A673 (cell line): ENCODE measurements at regions not wholly inside any gene's neighbourhood (a gene's known extent, or its start where the extent isn't known, plus 50 kb on each side); places are given as distances from the start of the nearest gene placed in this dataset.

ENCODE experiments used
- EZH2 ChIP-seq: fragments of 200-600 bp; sonication (generic); IDR thresholded peaks from 2 replicates; pipeline ENCODE4 v1.6.1; 2017; ENCODE audit warnings: borderline replicate concordance, low read depth, mild to moderate bottlenecking, mixed read lengths, antibody characterized with exemption, low read length; ENCODE audit not compliant: poor library complexity, severe bottlenecking
- TF ChIP-seq, protein P1 (sequence below): fragments of 300-800, 200-600 bp; sonication (generic); conservative IDR thresholded peaks from 2 replicates; pipeline ENCODE4 v1.5.1; 2017; ENCODE audit warnings: low read depth, mild to moderate bottlenecking, antibody characterized with exemption, low read length, moderate library complexity, mixed read lengths

DNA sequence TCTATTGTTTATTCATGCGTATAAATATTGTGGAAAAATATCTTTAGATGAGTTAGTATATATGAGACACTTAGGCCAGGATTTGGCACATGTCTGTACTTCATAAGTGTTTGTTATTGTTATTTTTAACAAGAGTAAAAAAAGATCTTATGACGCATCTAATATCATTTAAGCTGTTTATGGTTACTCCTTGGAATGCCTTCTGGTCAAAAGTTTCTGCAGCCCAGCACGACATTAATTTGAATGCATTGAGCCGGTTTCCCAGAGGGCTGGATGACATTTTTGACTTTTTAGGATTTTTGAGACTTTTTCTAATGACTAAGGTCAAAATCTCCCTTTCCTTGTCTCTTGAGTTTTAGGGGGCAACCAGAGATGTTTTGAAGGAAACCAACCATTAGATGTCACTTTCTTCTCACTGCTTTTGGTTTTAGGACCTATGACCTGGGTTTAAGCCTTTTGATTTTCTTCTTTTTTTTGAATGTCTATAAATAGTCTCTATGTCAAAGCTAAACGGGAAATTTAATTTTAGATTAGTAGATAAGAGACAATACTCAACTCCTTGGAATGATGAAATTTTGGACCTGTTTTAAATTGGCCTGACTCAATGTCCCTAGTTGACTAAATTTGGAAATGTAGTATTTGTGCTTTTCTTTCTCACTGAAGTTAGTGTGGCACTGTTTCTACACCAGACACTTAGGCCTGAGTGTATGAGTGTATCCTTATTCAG, 215.5 kb downstream of the AEBP2 start:
- no peak for TF ChIP-seq EZH2
- TF ChIP-seq, protein P1, sequence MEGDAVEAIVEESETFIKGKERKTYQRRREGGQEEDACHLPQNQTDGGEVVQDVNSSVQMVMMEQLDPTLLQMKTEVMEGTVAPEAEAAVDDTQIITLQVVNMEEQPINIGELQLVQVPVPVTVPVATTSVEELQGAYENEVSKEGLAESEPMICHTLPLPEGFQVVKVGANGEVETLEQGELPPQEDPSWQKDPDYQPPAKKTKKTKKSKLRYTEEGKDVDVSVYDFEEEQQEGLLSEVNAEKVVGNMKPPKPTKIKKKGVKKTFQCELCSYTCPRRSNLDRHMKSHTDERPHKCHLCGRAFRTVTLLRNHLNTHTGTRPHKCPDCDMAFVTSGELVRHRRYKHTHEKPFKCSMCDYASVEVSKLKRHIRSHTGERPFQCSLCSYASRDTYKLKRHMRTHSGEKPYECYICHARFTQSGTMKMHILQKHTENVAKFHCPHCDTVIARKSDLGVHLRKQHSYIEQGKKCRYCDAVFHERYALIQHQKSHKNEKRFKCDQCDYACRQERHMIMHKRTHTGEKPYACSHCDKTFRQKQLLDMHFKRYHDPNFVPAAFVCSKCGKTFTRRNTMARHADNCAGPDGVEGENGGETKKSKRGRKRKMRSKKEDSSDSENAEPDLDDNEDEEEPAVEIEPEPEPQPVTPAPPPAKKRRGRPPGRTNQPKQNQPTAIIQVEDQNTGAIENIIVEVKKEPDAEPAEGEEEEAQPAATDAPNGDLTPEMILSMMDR, result no peak
